ENCODE measurements at regions not wholly inside any gene's neighbourhood (a gene's known extent, or its start where the extent isn't known, plus 50 kb on each side); places are given as distances from the start of the nearest gene placed in this dataset.
"Not testable (repeated sequence)": the region's sequence is repeated elsewhere in the genome, so short reads cannot be mapped to it uniquely, and the experiment has no call there.

GRCh38 chr12:24503477-24503876, 445.4 kb downstream of the BCAT1 start:
- not testable (repeated sequence) for DNase-seq

- no peak for DNase-seq
Measured at GRCh38 chr12:24500831-24501230, 448.1 kb downstream of the BCAT1 start.

GRCh38 chr12:24500421-24500820, 448.5 kb downstream of the BCAT1 start:
- DNase-seq: no peak

- no peak for DNase-seq
Measured at GRCh38 chr12:24499151-24500146, 449.5 kb downstream of the BCAT1 start.

GRCh38 chr12:24496755-24497154, 452.1 kb downstream of the BCAT1 start:
- no peak for DNase-seq

- DNase-seq: no peak
Measured at GRCh38 chr12:24494401-24494800, 454.5 kb downstream of the BCAT1 start.

- DNase-seq: no peak
Measured at GRCh38 chr12:24491968-24492367, 456.9 kb downstream of the BCAT1 start.

- no peak for DNase-seq
Measured at GRCh38 chr12:24489939-24490338, 459.0 kb downstream of the BCAT1 start.

- DNase-seq: no peak
Measured at GRCh38 chr12:24488906-24489619, 459.8 kb downstream of the BCAT1 start.

GRCh38 chr12:24488091-24488596, 460.8 kb downstream of the BCAT1 start:
- DNase-seq: no peak

- no peak for DNase-seq
Measured at GRCh38 chr12:24487606-24488005, 461.3 kb downstream of the BCAT1 start.

GRCh38 chr12:24483732-24484131, 465.2 kb downstream of the BCAT1 start:
- DNase-seq: no peak

GRCh38 chr12:24482882-24483604, 465.9 kb downstream of the BCAT1 start:
- no peak for DNase-seq

GRCh38 chr12:24482044-24482443, 466.9 kb downstream of the BCAT1 start:
- no peak for DNase-seq

GRCh38 chr12:24480766-24481449, 468.0 kb downstream of the BCAT1 start:
- DNase-seq: no peak

GRCh38 chr12:24479131-24479530, 469.8 kb downstream of the BCAT1 start:
- DNase-seq: no peak

GRCh38 chr12:24478254-24478653, 470.6 kb downstream of the BCAT1 start:
- peak; percentile 16 for DNase-seq

- DNase-seq: no peak
Measured at GRCh38 chr12:24476310-24476709, 472.6 kb downstream of the BCAT1 start.

- no peak for DNase-seq
Measured at GRCh38 chr12:24475337-24475736, 473.6 kb downstream of the BCAT1 start.

- no peak for DNase-seq
Measured at GRCh38 chr12:24473097-24473496, 475.8 kb downstream of the BCAT1 start.

- DNase-seq: no peak
Measured at GRCh38 chr12:24470050-24470449, 478.9 kb downstream of the BCAT1 start.

GRCh38 chr12:24469089-24469488, 479.8 kb downstream of the BCAT1 start:
- no peak for DNase-seq

All from NCI-H187 treated with DMSO at 0.1 percent for 48 hours (cell line).